ENCODE measurements at regions not wholly inside any gene's neighbourhood (a gene's known extent, or its start where the extent isn't known, plus 50 kb on each side); places are given as distances from the start of the nearest gene placed in this dataset.

DNA sequence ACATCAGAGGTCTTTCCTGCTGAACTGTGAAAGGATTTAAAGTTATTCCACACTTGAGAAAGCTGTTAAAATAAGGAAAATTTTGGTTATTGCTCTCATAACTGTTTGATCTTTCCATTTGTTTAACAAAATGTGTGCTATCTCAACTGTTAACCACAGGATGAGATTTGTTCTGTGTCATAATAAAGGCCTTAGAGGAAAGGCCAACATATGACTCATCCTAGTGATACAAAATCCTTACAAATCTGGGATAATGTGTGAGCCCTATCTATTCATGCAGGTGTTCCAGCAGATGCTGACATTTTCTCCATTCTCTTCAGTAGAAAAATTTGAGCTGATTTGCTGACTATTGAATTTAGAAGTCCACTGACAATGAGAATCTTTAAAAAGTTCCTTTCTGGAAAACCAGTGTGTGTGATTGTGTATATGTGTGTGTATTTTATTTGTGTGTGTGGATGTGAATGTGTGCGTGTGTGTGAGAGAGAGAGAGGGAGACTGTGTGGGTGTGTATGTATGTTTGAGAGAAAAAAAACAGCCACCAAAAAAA is 1111.9 kb upstream of the GYPC start:
- H3K4me2 ChIP-seq (ENCODE audit: control insufficient read depth, insufficient read depth), result no peak overlapping the region
- H3K79me2 ChIP-seq (ENCODE audit: control insufficient read depth, insufficient read depth, low read length), result no peaks in the 10 kb centered on the region
- no peaks in the 10 kb centered on the region for H3K4me1 ChIP-seq (ENCODE audit: control insufficient read depth, insufficient read depth, low read length)
- BruUV-seq (replicated peaks), result no TSS peak
- H4K20me1 ChIP-seq (ENCODE audit: control insufficient read depth, insufficient read depth), result no peaks in the 10 kb centered on the region
- TF ChIP-seq CBX5 (IDR thresholded peaks at IDR 0.05; ENCODE audit: low read depth) (no peak), STAT3 (IDR thresholded peaks at IDR 0.05; ENCODE audit: low read depth, low read length) (no peak), SREBF2 (IDR thresholded peaks at IDR 0.05; ENCODE audit: low read length) (no peak), TCF3 (IDR thresholded peaks at IDR 0.05; ENCODE audit: borderline replicate concordance, insufficient read depth, low read depth, low read length) (no peak), FOXK2 (IDR thresholded peaks at IDR 0.05) (no peak), RBBP5 (conservative IDR thresholded peaks at IDR 0.05) (no peak), SIN3A (IDR thresholded peaks at IDR 0.05; ENCODE audit: low read depth, low read length) (no peak)
- TF ChIP-seq, protein P1, sequence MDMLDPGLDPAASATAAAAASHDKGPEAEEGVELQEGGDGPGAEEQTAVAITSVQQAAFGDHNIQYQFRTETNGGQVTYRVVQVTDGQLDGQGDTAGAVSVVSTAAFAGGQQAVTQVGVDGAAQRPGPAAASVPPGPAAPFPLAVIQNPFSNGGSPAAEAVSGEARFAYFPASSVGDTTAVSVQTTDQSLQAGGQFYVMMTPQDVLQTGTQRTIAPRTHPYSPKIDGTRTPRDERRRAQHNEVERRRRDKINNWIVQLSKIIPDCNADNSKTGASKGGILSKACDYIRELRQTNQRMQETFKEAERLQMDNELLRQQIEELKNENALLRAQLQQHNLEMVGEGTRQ (IDR thresholded peaks at IDR 0.05; ENCODE audit: borderline replicate concordance, low read depth, low read length), result no peak
- TF ChIP-seq, protein P2, sequence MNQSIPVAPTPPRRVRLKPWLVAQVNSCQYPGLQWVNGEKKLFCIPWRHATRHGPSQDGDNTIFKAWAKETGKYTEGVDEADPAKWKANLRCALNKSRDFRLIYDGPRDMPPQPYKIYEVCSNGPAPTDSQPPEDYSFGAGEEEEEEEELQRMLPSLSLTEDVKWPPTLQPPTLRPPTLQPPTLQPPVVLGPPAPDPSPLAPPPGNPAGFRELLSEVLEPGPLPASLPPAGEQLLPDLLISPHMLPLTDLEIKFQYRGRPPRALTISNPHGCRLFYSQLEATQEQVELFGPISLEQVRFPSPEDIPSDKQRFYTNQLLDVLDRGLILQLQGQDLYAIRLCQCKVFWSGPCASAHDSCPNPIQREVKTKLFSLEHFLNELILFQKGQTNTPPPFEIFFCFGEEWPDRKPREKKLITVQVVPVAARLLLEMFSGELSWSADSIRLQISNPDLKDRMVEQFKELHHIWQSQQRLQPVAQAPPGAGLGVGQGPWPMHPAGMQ (IDR thresholded peaks at IDR 0.05; ENCODE audit: borderline replicate concordance), result no peak
- TF ChIP-seq, protein P3, sequence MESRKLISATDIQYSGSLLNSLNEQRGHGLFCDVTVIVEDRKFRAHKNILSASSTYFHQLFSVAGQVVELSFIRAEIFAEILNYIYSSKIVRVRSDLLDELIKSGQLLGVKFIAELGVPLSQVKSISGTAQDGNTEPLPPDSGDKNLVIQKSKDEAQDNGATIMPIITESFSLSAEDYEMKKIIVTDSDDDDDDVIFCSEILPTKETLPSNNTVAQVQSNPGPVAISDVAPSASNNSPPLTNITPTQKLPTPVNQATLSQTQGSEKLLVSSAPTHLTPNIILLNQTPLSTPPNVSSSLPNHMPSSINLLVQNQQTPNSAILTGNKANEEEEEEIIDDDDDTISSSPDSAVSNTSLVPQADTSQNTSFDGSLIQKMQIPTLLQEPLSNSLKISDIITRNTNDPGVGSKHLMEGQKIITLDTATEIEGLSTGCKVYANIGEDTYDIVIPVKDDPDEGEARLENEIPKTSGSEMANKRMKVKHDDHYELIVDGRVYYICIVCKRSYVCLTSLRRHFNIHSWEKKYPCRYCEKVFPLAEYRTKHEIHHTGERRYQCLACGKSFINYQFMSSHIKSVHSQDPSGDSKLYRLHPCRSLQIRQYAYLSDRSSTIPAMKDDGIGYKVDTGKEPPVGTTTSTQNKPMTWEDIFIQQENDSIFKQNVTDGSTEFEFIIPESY (IDR thresholded peaks at IDR 0.05), result no peak
- no peak for DNase-seq (ENCODE audit: low read depth, low spot score)
- no peaks in the 10 kb centered on the region for H3K27me3 ChIP-seq (replicated peaks in 1 of 2; ENCODE audit: control insufficient read depth in 2 of 2, insufficient read depth in 2 of 2, low read length in 1 of 2)
- ChIA-PET POLR2A (no interaction called here), CTCF (no interaction called here), SMC1A (ENCODE audit: uncharacterized antibody, unreplicated experiment) (no interaction called here), RAD21 (ENCODE audit: unreplicated experiment) (no interaction called here)
- in situ Hi-C loops (cut with MboI) (no loop called here), intact Hi-C loops (cut with micrococcal nuclease; ENCODE audit: unreplicated experiment) (no loop called here)
- no peak for ATAC-seq
- H3K4me3 ChIP-seq, result no peak overlapping the region
- H3K27ac ChIP-seq (ENCODE audit: control insufficient read depth, insufficient read depth), result no peak overlapping the region
- no peak overlapping the region for H3K9ac ChIP-seq (ENCODE audit: control insufficient read depth, insufficient read depth, low read length)
- no peaks in the 10 kb centered on the region for H3K9me3 ChIP-seq (replicated peaks; ENCODE audit: control insufficient read depth, insufficient read depth, low read length)
- no peaks in the 10 kb centered on the region for H3K36me3 ChIP-seq (ENCODE audit: control insufficient read depth in 2 of 2, insufficient read depth in 2 of 2, low read length in 1 of 2)
- no peak overlapping the region for H2AFZ ChIP-seq (ENCODE audit: control insufficient read depth, low read depth, low read length)
- no peak for FAIRE-seq
- WGBS (ENCODE audit: insufficient coverage, insufficient replicate concordance, low lambda C conversion rate, missing lambda C conversion rate), result 10% methylated on average over 1 of the region's 1 CpG

Data from GM12878 (cell line).